ENCODE measurements at regions not wholly inside any gene's neighbourhood (a gene's known extent, or its start where the extent isn't known, plus 50 kb on each side); places are given as distances from the start of the nearest gene placed in this dataset.

- in situ Hi-C loops (cut with HindIII; ENCODE audit: low sequenced_read_pairs): no loop called here
Measured at GRCh38 chr10:56745490-56745889, 384.4 kb upstream of the ZWINT start.

DNA sequence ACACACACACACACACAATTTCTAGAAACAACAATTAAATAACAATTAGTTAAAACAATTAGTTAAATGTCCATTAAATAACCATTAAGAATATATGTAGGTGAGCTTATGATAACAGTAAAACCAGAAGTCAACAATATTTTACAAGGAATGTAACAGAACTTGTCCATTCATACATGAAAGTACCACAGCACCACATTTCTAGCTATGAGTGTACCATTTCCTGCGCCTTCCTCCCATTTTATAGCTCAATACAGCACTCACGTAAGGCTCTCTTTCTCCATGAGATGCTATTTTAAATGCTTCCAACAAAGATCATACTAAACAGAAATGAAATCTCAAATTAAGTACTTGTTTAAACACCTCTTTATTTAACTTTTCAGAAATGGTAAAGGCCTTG is 367.3 kb upstream of the ZWINT start:
- in situ Hi-C loops (cut with HindIII; ENCODE audit: low sequenced_read_pairs): no loop called here

DNA sequence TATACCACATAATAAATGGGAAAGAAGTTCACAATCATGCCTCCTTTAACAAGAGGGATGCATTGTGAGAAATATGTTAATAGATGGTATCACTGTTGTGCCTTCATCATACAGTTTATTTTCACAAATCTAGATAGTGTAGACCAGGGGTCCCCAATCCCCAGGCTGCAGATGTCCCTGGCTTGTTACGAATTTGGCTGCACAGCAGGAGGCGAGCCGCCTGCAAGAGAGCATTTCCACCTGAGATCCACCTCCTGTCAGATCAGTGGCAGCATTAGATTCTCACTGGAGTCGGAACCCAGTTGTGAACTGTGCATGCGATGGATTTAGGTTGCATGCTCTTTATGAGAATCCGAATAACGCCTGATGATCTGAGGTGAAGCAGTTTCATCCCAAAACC is 361.9 kb upstream of the ZWINT start:
- in situ Hi-C loops (cut with HindIII; ENCODE audit: low sequenced_read_pairs): no loop called here

GRCh38 chr10:56715262-56715661 is 354.2 kb upstream of the ZWINT start:
- in situ Hi-C loops (cut with HindIII; ENCODE audit: low sequenced_read_pairs): no loop called here

DNA sequence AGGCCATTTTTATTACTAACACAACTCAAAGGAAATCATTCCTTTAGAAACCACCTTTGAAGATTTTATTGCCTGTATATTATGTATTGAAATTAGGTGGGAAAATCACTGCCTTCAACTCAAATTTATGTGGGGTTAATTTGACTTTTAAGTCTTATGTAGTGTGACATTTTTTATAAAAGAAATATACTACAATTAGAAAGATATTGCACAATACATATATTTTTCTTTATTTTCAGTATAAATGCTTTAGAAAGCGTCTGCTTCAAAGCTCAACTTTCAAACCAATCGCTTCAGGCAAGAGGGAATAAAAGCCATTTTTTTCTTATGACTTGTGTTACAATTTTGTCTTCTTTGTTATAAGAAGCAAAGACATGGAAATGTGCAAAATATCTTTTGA is 337.4 kb upstream of the ZWINT start:
- in situ Hi-C loops (cut with HindIII; ENCODE audit: low sequenced_read_pairs): no loop called here

GRCh38 chr10:56679578-56679977 is 318.5 kb upstream of the ZWINT start:
- in situ Hi-C loops (cut with HindIII; ENCODE audit: low sequenced_read_pairs): no loop called here

GRCh38 chr10:56662765-56663447 is 301.8 kb upstream of the ZWINT start:
- in situ Hi-C loops (cut with HindIII; ENCODE audit: low sequenced_read_pairs): no loop called here

GRCh38 chr10:56653289-56653688 is 292.2 kb upstream of the ZWINT start:
- in situ Hi-C loops (cut with HindIII; ENCODE audit: low sequenced_read_pairs): no loop called here

DNA sequence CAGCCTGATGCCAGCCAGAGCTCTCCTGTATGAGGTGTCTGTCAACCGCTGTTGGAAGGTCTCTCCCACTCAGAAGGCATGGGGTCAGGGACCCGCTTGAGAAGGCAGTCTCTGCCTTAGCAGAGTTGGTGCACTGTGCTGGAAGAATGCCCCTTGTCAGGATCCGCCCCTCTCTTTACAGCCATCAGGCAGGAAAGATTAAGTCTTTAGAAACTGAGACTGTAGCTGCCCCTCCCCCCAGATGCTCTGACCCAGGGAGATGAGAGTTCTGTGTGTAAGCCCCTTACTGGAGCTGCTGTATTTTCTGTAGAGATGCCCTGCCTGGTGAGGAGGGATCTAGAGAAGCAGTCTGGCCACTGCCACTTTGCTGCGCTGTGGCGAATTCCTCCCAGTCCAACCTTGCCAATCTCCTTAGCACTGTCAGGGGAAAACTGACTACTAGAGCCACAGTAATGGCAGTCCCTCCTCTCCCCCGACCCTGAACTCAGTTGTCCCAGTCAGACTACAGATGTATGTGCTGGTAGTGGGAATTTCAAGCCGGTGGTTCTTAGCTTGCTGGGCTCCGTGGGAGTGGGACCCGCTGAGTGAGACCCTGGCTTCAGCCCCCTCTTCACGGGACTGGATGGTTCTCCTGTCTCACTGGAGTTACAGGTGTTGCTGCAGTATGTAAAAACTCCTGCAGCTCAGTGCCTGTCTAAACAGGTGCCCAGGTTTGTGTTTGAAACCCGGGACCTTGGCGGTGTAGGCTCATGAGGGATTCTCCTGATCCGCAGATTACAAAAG is 285.5 kb upstream of the ZWINT start:
- in situ Hi-C loops (cut with HindIII; ENCODE audit: low sequenced_read_pairs): no loop called here

GRCh38 chr10:56633876-56634452 is 272.9 kb upstream of the ZWINT start:
- in situ Hi-C loops (cut with HindIII; ENCODE audit: low sequenced_read_pairs): no loop called here

- in situ Hi-C loops (cut with HindIII; ENCODE audit: low sequenced_read_pairs): no loop called here
Measured at GRCh38 chr10:56632537-56632936, 271.5 kb upstream of the ZWINT start.

GRCh38 chr10:56624082-56624481 is 263.0 kb upstream of the ZWINT start:
- in situ Hi-C loops (cut with HindIII; ENCODE audit: low sequenced_read_pairs): no loop called here

DNA sequence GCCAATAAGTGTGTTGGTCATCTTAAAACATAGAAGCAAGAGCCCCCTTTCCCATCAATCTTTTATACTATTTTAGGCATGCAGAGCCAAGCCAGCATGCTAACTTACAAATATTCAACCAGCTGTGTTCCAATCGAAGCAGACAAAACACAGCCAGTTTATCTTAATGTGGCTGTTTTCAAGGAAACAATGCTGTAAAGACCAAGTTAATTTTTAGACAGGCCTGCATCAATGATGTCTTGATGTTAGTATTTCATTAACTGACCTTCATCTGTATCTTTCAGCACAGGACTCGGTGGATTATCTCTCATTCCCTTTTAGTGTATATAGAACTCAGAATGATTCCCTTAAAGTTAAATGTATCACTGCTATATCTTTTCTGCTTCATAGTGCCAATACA is 262.0 kb upstream of the ZWINT start:
- in situ Hi-C loops (cut with HindIII; ENCODE audit: low sequenced_read_pairs): no loop called here

DNA sequence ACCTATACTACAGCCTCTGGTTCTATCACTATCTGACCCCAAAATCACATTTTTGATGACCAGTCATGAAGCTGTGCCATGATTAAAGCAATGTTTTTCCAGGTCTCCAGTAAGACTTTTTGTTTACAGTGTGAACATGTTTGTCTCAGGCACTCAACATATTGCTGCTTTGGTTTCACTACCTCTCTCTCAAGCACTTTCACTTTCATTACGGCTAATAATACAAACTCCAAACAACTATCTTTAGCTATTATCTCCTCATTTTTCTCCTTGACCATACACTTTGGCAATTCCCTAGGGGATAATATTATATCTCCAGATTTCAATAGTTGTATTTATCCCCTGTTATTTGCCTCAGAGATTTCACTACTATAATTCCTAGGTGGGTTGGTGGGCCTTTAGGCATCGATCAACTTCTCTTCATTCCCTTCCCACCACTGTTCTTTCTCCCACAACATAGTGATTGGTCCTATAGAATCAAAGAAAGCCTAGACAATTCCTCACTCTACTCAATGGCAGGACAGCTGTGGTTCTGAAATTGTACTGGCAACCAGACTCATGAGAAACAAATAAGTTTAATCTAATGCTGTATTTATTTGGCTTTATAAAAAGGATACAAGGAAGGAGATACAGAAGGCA is 261.4 kb upstream of the ZWINT start:
- in situ Hi-C loops (cut with HindIII; ENCODE audit: low sequenced_read_pairs): no loop called here

- in situ Hi-C loops (cut with HindIII; ENCODE audit: low sequenced_read_pairs): no loop called here
Measured at GRCh38 chr10:56606202-56606601, 245.1 kb upstream of the ZWINT start.

- in situ Hi-C loops (cut with HindIII; ENCODE audit: low sequenced_read_pairs): no loop called here
Measured at GRCh38 chr10:56605051-56605450, 244.0 kb upstream of the ZWINT start.

DNA sequence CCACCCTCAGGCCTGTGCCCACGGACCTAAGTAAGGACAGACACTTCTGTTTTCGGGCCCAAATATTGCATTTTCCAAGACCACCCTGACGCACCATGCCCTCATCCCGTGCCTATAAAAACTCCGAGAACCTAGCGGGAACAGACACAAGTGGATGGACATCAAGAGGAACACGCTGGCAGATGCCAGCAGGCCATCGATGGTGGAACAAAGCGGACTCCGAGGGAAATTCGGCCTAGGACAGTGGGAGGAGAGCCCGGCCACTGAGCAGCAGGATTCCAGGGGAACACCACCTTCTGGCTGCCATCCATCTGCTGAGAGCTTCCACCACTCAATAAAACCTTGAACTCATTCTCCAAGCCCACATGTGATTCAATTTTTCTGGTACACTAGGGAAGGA is 243.6 kb upstream of the ZWINT start:
- in situ Hi-C loops (cut with HindIII; ENCODE audit: low sequenced_read_pairs): no loop called here

- in situ Hi-C loops (cut with HindIII; ENCODE audit: low sequenced_read_pairs): no loop called here
Measured at GRCh38 chr10:56599201-56599600, 238.1 kb upstream of the ZWINT start.

DNA sequence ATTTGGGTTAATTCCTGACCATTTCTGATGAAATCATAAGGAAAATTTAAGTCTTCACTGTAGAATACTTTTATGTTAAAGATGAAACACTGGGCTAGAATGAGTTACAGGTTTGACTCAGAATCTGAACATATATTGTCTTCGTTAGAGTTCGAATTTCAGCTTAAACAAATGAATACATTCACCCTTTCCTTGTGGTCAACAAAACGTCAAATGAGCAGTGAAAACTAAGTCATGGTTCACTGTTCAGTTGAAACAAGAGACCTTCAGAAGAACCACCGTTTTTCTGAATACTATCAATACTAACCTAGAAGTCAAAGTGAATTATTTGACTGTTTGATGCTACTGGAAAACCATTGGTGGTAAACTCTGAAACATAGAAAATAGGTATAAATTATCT is 235.2 kb upstream of the ZWINT start:
- in situ Hi-C loops (cut with HindIII; ENCODE audit: low sequenced_read_pairs): no loop called here

DNA sequence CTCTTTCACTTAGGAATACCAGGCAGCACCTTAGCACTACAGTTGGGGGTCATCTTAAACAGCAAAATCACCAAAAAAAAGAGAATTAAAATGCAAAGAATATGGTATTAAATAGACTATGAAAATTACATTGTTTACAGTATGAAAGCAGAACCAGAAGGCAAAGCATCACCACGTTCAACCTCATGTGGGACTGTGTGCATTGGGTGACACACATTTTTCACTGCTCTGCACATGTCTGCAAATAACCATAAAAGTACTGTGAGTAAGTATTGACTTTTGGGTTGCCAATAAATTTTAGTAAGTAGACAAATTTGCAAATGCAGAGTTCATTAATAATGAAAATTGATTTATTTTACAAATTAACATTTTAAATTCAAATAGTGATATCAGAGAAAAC is 232.1 kb upstream of the ZWINT start:
- in situ Hi-C loops (cut with HindIII; ENCODE audit: low sequenced_read_pairs): no loop called here

GRCh38 chr10:56586461-56586891 is 225.4 kb upstream of the ZWINT start:
- in situ Hi-C loops (cut with HindIII; ENCODE audit: low sequenced_read_pairs): no loop called here
